H54 (cell line): ENCODE measurements at regions not wholly inside any gene's neighbourhood (a gene's known extent, or its start where the extent isn't known, plus 50 kb on each side); places are given as distances from the start of the nearest gene placed in this dataset.
"Not testable (repeated sequence)": the region's sequence is repeated elsewhere in the genome, so short reads cannot be mapped to it uniquely, and the experiment has no call there.

Experiments used
- DNase-seq: peaks from one replicate; pipeline ENCODE4 v3.0.0; 2011; ENCODE audit warnings: low spot score, mixed read lengths; ENCODE audit not compliant: insufficient read length
- FAIRE-seq: peaks from 3 replicates; lab custom pipeline; 2011; peaks lifted over from hg19 to GRCh38; lab: Jason Lieb, UNC
- POLR2A ChIP-seq: IDR thresholded peaks from 2 replicates; pipeline ENCODE4 v1.6.1; 2011; ENCODE audit warnings: low read depth, mild to moderate bottlenecking, low read length

- no peak for FAIRE-seq
- no peak for DNase-seq
- TF ChIP-seq POLR2A = no peak
Measured at GRCh38 chr2:142681952-142682351, 195.5 kb upstream of the KYNU start.

- no peak for FAIRE-seq
- TF ChIP-seq POLR2A = no peak
Measured at GRCh38 chr2:142678164-142678563, 199.3 kb upstream of the KYNU start.

GRCh38 chr2:142675398-142675797, 202.1 kb upstream of the KYNU start:
- TF ChIP-seq POLR2A = no peak
- DNase-seq = no peak
- no peak for FAIRE-seq

More at GRCh38 chr2:142678164-142678563, 199.3 kb upstream of the KYNU start:
- DNase-seq = no peak

- FAIRE-seq = no peak
- TF ChIP-seq POLR2A = no peak
- DNase-seq = no peak
Measured at GRCh38 chr2:142673836-142674235, 203.6 kb upstream of the KYNU start.

- no peak for TF ChIP-seq POLR2A
- FAIRE-seq (no peak), DNase-seq (no peak)
Measured at GRCh38 chr2:142672698-142673097, 204.8 kb upstream of the KYNU start.

GRCh38 chr2:142670362-142670761, 207.1 kb upstream of the KYNU start:
- TF ChIP-seq POLR2A = no peak
- DNase-seq (no peak), FAIRE-seq (no peak)

- TF ChIP-seq POLR2A = no peak
- FAIRE-seq (peak; percentile 65), DNase-seq (peak; percentile 5)
Measured at GRCh38 chr2:142668420-142668819, 209.0 kb upstream of the KYNU start.

- TF ChIP-seq POLR2A = no peak
- DNase-seq (no peak), FAIRE-seq (no peak)
Measured at GRCh38 chr2:142665241-142665640, 212.2 kb upstream of the KYNU start.

GRCh38 chr2:142650601-142651000, 226.9 kb upstream of the KYNU start:
- FAIRE-seq = no peak
- no peak for TF ChIP-seq POLR2A
- no peak for DNase-seq

- FAIRE-seq = no peak
- DNase-seq = no peak
- no peak for TF ChIP-seq POLR2A
Measured at GRCh38 chr2:142649581-142649980, 227.9 kb upstream of the KYNU start.

GRCh38 chr2:142642650-142643049, 234.8 kb upstream of the KYNU start:
- FAIRE-seq (peak; percentile 33), DNase-seq (no peak)
- TF ChIP-seq POLR2A = no peak

- FAIRE-seq = no peak
- TF ChIP-seq POLR2A = no peak
- DNase-seq = no peak
Measured at GRCh38 chr2:142629193-142629592, 248.3 kb upstream of the KYNU start.

- DNase-seq (no peak), FAIRE-seq (no peak)
- no peak for TF ChIP-seq POLR2A
Measured at GRCh38 chr2:142621287-142621686, 256.2 kb upstream of the KYNU start.

GRCh38 chr2:142617461-142617860, 260.0 kb upstream of the KYNU start:
- FAIRE-seq (no peak), DNase-seq (no peak)
- TF ChIP-seq POLR2A = no peak

- FAIRE-seq = no peak
- TF ChIP-seq POLR2A = no peak
- no peak for DNase-seq
Measured at GRCh38 chr2:142615876-142616275, 261.6 kb upstream of the KYNU start.

- not testable (repeated sequence) for FAIRE-seq, DNase-seq
Measured at GRCh38 chr2:142613193-142613592, 264.3 kb upstream of the KYNU start.

GRCh38 chr2:142605421-142605820, 272.0 kb upstream of the KYNU start:
- DNase-seq = no peak
- no peak for FAIRE-seq
- TF ChIP-seq POLR2A = no peak
